SW480 (cell line): ENCODE measurements at regions not wholly inside any gene's neighbourhood (a gene's known extent, or its start where the extent isn't known, plus 50 kb on each side); places are given as distances from the start of the nearest gene placed in this dataset.

Source experiments
- DNase-seq: peaks from one replicate; pipeline ENCODE4 v3.0.0-alpha.2; 2016; ENCODE audit warnings: low spot score

GRCh38 chr16:89043636-89044417, 49.8 kb upstream of the ACSF3 start:
- DNase-seq, result no peak
